ENCODE measurements at regions not wholly inside any gene's neighbourhood (a gene's known extent, or its start where the extent isn't known, plus 50 kb on each side); places are given as distances from the start of the nearest gene placed in this dataset.

- TF ChIP-seq CTCF (IDR thresholded peaks at IDR 0.05; ENCODE audit: borderline replicate concordance), result no peak
- Histone ChIP-seq H3K4me1 (no peaks in the 10 kb centered on the region), H3K4me3 (no peak overlapping the region), H3K27ac (replicated peaks) (no peak overlapping the region), H3K27me3 (ENCODE audit: low read depth) (peaks cover 5% of the 10 kb centered on the region), H3K9me3 (replicated peaks) (no peaks in the 10 kb centered on the region), H3K36me3 (no peaks in the 10 kb centered on the region)
- intact Hi-C loops (cut with micrococcal nuclease), result no loop called here
- no peak for DNase-seq
Observed at GRCh38 chr3:18079062-18079461, 336.6 kb upstream of the TBC1D5 start.

DNA sequence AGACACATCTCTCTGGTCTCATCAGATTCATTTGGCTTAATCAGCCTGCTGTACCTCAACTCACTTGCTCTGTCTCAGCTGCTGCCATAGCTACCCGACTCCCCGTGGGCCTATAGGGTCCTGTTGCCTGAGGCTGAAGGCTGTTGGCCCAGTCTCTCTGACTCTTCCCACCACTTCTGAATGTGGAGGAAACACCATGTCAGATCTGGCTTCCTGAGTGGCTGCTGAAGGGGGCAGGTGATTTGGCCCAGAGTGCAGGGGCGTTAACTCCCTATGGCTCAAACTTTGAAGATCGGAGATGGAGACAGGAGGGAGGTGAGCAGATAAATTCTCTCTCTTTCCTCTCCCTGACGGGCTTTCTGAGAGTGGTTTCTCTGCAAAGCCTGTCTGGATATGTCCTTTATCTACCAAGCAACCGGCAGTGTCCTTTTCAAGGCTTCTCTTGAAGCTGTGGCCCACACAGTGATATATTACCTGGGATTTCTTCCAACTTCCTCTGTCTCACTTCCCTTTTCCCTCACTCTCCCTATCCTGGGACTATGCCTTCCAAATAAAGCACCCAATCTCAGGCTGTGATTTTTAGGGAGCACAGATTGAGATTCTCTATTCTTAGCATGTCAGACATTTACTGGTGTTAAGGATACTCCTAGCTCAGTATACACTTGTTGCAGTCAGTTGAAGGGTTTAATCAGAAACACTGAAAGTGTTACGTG is 334.9 kb upstream of the TBC1D5 start:
- DNase-seq, result no peak
- intact Hi-C loops (cut with micrococcal nuclease), result no loop called here
- H3K27ac ChIP-seq (replicated peaks), result no peak overlapping the region

GRCh38 chr3:18076301-18076700 is 333.9 kb upstream of the TBC1D5 start:
- Histone ChIP-seq H3K27me3 (ENCODE audit: low read depth) (no peaks in the 10 kb centered on the region), H3K9me3 (replicated peaks) (no peaks in the 10 kb centered on the region), H3K36me3 (no peaks in the 10 kb centered on the region), H3K4me1 (no peaks in the 10 kb centered on the region), H3K4me3 (no peak overlapping the region), H3K27ac (replicated peaks) (no peak overlapping the region)
- no peak for DNase-seq
- no peak for TF ChIP-seq CTCF (IDR thresholded peaks at IDR 0.05; ENCODE audit: borderline replicate concordance)
- intact Hi-C loops (cut with micrococcal nuclease), result no loop called here

More for the DNA sequence above, 334.9 kb upstream of the TBC1D5 start:
- H3K4me3 ChIP-seq, result no peak overlapping the region
- H3K4me1 ChIP-seq, result no peaks in the 10 kb centered on the region
- H3K27me3 ChIP-seq (ENCODE audit: low read depth), result no peaks in the 10 kb centered on the region
- H3K9me3 ChIP-seq (replicated peaks), result no peaks in the 10 kb centered on the region
- H3K36me3 ChIP-seq, result no peaks in the 10 kb centered on the region
- TF ChIP-seq CTCF (IDR thresholded peaks at IDR 0.05; ENCODE audit: borderline replicate concordance), result no peak

- Histone ChIP-seq H3K27me3 (ENCODE audit: low read depth) (no peaks in the 10 kb centered on the region), H3K36me3 (no peaks in the 10 kb centered on the region), H3K9me3 (replicated peaks) (no peaks in the 10 kb centered on the region), H3K4me1 (no peaks in the 10 kb centered on the region), H3K4me3 (no peak overlapping the region), H3K27ac (replicated peaks) (no peak overlapping the region)
- no peak for TF ChIP-seq CTCF (IDR thresholded peaks at IDR 0.05; ENCODE audit: borderline replicate concordance)
- no peak for DNase-seq
- intact Hi-C loops (cut with micrococcal nuclease), result no loop called here
Observed at GRCh38 chr3:18075799-18076198, 333.4 kb upstream of the TBC1D5 start.

DNA sequence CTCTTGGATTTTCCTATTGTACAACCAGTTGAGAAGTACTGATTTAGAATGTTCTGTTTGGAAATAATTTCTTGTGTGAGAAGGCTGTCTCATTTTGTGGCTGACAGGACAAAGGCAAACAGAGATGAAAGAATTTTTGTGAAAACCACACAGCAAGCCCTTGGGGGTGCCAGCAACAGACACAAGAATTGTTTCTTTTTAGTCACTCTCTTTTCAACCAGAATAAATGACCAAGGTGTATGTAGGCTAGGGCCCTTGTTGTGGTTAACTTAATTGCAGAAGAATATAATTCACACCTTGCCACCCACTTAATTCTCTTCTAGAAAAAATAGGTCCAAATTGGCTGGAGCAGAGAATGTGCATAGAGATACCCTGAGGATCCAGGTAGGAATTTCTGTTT is 329.4 kb upstream of the TBC1D5 start:
- Histone ChIP-seq H3K27me3 (ENCODE audit: low read depth) (no peaks in the 10 kb centered on the region), H3K9me3 (replicated peaks) (no peaks in the 10 kb centered on the region), H3K27ac (replicated peaks) (no peak overlapping the region), H3K4me1 (no peaks in the 10 kb centered on the region), H3K36me3 (no peaks in the 10 kb centered on the region), H3K4me3 (no peak overlapping the region)
- intact Hi-C loops (cut with micrococcal nuclease), result no loop called here
- no peak for TF ChIP-seq CTCF (IDR thresholded peaks at IDR 0.05; ENCODE audit: borderline replicate concordance)
- DNase-seq, result no peak
